Keratinocyte (primary cell): ENCODE measurements at regions not wholly inside any gene's neighbourhood (a gene's known extent, or its start where the extent isn't known, plus 50 kb on each side); places are given as distances from the start of the nearest gene placed in this dataset.

Experiments
- CTCF ChIP-seq, 3 experiments: IDR thresholded peaks in 1 of 3; conservative IDR thresholded peaks in 1 of 3; optimal IDR thresholded peaks in 1 of 3; 2 replicates in 2 of 3; 3 replicates in 1 of 3; pipeline versions ENCODE3 to v1.5.1; 2011; ENCODE audit warnings: low read length in 3 of 3, mild to moderate bottlenecking in 3 of 3, moderate library complexity in 2 of 3, control low read depth in 1 of 3, inconsistent platforms in 1 of 3; ENCODE audit not compliant: insufficient read depth in 2 of 3; ENCODE audit errors: extremely low read depth in 1 of 3
- EZH2 ChIP-seq: IDR thresholded peaks from one replicate; pipeline ENCODE4 v1.6.1; 2012; ENCODE audit warnings: inconsistent platforms, mild to moderate bottlenecking, low read length, moderate library complexity

GRCh38 chr1:5364591-5364990 is 627.6 kb downstream of the NPHP4 start:
- no peak for TF ChIP-seq CTCF (optimal IDR thresholded peaks at IDR 0.05 in 1 of 3, IDR thresholded peaks at IDR 0.05 in 1 of 3, conservative IDR thresholded peaks at IDR 0.05 in 1 of 3; ENCODE audit: extremely low read depth in 1 of 3, insufficient read depth in 2 of 3, low read length in 3 of 3)
- no peak for TF ChIP-seq EZH2
